Progenitor cell of endocrine pancreas (in vitro differentiated cells): ENCODE measurements at regions not wholly inside any gene's neighbourhood (a gene's known extent, or its start where the extent isn't known, plus 50 kb on each side); places are given as distances from the start of the nearest gene placed in this dataset.
"Not testable (repeated sequence)": the region's sequence is repeated elsewhere in the genome, so short reads cannot be mapped to it uniquely, and the experiment has no call there.

Source experiments
- DNase-seq: peaks from one replicate; pipeline ENCODE4 v3.0.0; 2021; ENCODE audit warnings: low spot score; ENCODE audit not compliant: unreplicated experiment
- H3K27ac Mint-ChIP-seq: 2 replicates; pipeline ENCODE4 v1.8.0; 2021; ENCODE audit warnings: mild to moderate bottlenecking, moderate library complexity, mixed read lengths
- H3K27me3 Mint-ChIP-seq: 2 replicates; pipeline ENCODE4 v1.8.0; 2021; ENCODE audit warnings: mixed read lengths
- H3K36me3 Mint-ChIP-seq: 2 replicates; pipeline ENCODE4 v1.8.0; 2022; ENCODE audit warnings: mixed read lengths; ENCODE audit not compliant: insufficient read depth
- H3K4me1 Mint-ChIP-seq: 2 replicates; pipeline ENCODE4 v1.8.0; 2021; ENCODE audit warnings: low read depth, mixed read lengths
- H3K4me3 Mint-ChIP-seq: 2 replicates; pipeline ENCODE4 v1.8.0; 2021; ENCODE audit warnings: low read depth, mild to moderate bottlenecking, moderate library complexity, mixed read lengths
- H3K9me3 Mint-ChIP-seq: 2 replicates; pipeline ENCODE4 v1.8.0; 2021; ENCODE audit warnings: low read depth, mixed read lengths
- TF ChIP-seq, protein P1 (sequence below): fragments of 200-600 bp; sonication (generic); IDR thresholded peaks from one replicate; pipeline ENCODE4 v1.5.0; 2021; ENCODE audit warnings: antibody characterized with exemption, mild to moderate bottlenecking; ENCODE audit not compliant: unreplicated experiment

DNA sequence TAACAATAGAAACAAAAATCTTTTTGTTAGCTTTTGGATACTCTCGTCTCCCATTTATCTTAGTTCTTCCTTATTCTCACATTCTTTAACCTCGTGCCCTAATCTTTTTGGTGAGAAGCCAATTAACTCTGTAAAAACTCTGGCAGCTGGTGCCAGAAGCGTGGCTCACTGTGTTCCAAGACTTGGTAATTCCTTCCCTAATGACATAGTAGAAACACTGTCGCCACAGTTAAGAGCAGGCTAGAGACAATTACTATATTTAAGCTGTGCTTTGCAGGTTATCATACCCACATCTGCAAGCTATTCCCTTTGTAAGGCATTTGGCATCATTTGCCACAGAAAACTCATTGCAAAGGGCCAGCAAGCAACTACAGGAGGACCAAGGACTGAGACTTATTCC, 160.9 kb upstream of the PIK3R1 start:
- H3K4me3 Mint-ChIP-seq, result no peak overlapping the region
- no peak overlapping the region for H3K27ac Mint-ChIP-seq
- H3K27me3 Mint-ChIP-seq, result no peaks in the 10 kb centered on the region
- TF ChIP-seq, protein P1, sequence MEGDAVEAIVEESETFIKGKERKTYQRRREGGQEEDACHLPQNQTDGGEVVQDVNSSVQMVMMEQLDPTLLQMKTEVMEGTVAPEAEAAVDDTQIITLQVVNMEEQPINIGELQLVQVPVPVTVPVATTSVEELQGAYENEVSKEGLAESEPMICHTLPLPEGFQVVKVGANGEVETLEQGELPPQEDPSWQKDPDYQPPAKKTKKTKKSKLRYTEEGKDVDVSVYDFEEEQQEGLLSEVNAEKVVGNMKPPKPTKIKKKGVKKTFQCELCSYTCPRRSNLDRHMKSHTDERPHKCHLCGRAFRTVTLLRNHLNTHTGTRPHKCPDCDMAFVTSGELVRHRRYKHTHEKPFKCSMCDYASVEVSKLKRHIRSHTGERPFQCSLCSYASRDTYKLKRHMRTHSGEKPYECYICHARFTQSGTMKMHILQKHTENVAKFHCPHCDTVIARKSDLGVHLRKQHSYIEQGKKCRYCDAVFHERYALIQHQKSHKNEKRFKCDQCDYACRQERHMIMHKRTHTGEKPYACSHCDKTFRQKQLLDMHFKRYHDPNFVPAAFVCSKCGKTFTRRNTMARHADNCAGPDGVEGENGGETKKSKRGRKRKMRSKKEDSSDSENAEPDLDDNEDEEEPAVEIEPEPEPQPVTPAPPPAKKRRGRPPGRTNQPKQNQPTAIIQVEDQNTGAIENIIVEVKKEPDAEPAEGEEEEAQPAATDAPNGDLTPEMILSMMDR, result no peak
- no peak for DNase-seq
- peaks cover 20% of the 10 kb centered on the region for H3K9me3 Mint-ChIP-seq
- H3K4me1 Mint-ChIP-seq, result peaks cover 13% of the 10 kb centered on the region
- H3K36me3 Mint-ChIP-seq, result peaks cover 1% of the 10 kb centered on the region

DNA sequence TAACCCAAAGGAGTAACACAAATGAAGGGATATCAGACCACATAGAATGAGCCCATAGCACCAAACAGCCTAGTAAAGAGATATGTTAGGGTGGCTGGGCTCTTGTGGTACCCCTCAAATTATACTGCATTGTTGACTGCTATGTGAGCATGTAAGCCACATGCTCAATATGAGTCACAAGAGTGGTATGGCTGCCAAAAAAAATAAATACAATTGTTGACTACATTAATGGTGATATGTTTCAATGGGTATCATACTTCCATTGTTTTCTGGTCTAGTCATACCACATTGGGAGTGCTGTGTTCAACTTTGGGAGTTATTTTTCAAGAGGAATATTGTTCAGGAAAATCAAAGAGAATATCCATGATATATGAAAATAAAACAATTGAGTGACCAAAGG, 162.4 kb upstream of the PIK3R1 start:
- H3K27me3 Mint-ChIP-seq, result no peaks in the 10 kb centered on the region
- H3K27ac Mint-ChIP-seq, result no peak overlapping the region
- peaks cover 6% of the 10 kb centered on the region for H3K36me3 Mint-ChIP-seq
- no peak overlapping the region for H3K4me3 Mint-ChIP-seq
- TF ChIP-seq, protein P1, result no peak
- peaks cover 13% of the 10 kb centered on the region for H3K4me1 Mint-ChIP-seq
- peaks cover 28% of the 10 kb centered on the region for H3K9me3 Mint-ChIP-seq
- DNase-seq, result no peak

DNA sequence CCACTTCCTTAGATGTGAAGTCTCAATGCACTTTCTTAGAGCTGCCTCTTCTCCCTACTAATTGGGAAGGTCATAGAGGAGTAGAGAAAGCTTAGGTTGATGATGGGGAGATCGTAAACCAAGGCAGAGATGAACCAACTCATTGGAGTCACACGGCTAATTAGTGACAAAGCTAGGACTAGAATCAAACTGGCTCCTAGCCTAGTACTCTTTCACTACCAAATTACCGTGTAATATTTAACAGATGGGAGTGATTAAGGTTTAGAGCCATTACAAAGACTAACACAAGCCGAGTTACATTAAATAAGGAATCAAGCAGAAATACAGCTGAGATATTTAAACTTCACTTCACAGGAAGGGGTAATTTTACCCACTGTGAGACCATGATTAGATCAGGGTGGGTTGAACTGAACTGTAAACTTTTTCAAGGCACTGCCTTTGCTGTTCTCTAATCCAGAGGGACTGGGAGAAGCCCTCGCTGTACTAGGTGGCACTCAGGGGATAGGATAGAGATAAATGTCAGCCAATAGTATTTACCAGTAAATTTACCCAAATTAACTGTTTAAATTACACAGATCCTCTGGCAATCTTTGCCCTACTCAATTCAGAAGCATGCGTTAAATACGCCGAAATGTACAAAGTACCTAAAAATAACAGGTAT, 166.4 kb upstream of the PIK3R1 start:
- H3K36me3 Mint-ChIP-seq, result peaks cover 8% of the 10 kb centered on the region
- H3K4me1 Mint-ChIP-seq, result no peaks in the 10 kb centered on the region
- H3K27ac Mint-ChIP-seq, result no peak overlapping the region
- peaks cover 37% of the 10 kb centered on the region for H3K9me3 Mint-ChIP-seq
- no peaks in the 10 kb centered on the region for H3K27me3 Mint-ChIP-seq
- TF ChIP-seq, protein P1, result no peak
- no peak for DNase-seq
- no peak overlapping the region for H3K4me3 Mint-ChIP-seq

DNA sequence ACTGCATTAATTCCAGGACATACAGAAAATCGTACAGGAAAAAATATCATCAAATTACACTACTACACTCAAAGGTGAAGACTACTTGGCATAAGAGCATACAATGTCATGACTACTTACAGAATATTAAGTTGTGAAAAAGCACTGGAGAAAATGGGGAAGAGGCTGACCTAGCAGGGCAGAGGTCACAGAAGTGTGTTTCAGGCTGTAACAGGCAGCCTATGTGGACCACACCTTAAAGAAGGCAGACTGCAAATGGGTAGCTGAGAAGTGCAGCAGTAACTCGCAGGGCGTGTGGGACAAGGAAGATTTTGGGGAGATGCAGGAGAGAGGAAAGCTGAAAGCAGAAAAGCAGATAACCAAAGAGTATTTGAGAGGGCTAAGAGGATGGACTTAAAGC, 167.0 kb upstream of the PIK3R1 start:
- no peaks in the 10 kb centered on the region for H3K4me1 Mint-ChIP-seq
- DNase-seq, result no peak
- H3K36me3 Mint-ChIP-seq, result peaks cover 8% of the 10 kb centered on the region
- H3K27me3 Mint-ChIP-seq, result no peaks in the 10 kb centered on the region
- TF ChIP-seq, protein P1, result no peak
- peaks cover 37% of the 10 kb centered on the region for H3K9me3 Mint-ChIP-seq
- H3K4me3 Mint-ChIP-seq, result no peak overlapping the region
- H3K27ac Mint-ChIP-seq, result no peak overlapping the region

DNA sequence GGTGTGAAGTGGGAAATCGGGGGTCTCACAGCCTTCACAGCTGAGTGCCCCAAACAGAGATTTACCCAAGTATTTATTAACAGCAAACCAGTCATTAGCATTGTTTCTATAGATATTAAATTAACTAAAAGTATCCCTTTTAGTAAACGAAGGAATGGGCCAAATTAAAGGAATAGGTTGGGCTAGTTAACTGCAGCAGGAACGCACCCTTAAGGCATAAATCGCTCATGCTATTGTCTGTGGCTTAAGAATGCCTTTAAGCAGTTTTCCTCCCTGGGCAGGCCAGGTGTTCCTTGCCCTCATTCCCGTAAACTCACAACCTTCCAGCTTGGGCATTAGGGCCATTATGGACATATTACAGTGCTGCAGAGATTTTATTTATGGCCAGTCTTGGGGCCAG, 167.5 kb upstream of the PIK3R1 start:
- H3K27me3 Mint-ChIP-seq, H3K4me3 Mint-ChIP-seq, H3K27ac Mint-ChIP-seq, DNase-seq, H3K36me3 Mint-ChIP-seq, H3K4me1 Mint-ChIP-seq: not testable (repeated sequence)
- peaks cover 37% of the 10 kb centered on the region for H3K9me3 Mint-ChIP-seq

DNA sequence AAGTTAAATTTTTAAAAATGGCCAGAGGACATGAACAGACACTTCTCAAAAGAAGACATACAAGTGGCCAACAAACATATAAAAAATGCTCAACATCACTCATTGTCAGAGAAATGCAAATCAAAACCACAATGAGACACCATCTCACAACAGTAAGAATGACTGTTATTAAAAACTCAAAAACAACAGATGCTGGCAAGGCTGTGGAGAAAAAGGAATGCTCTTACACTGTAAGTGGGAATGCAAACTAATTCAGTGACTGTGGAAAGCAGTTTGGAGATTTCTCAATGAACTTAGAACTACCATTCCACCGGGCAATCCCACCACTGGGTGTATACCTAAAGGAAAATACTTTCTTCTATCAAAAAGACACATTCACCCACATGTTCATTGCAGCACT, 168.5 kb upstream of the PIK3R1 start:
- Mint-ChIP-seq H3K4me3 (no peak overlapping the region), H3K27me3 (no peaks in the 10 kb centered on the region), H3K27ac (no peak overlapping the region), H3K9me3 (peaks cover 30% of the 10 kb centered on the region), H3K4me1 (no peaks in the 10 kb centered on the region), H3K36me3 (peaks cover 8% of the 10 kb centered on the region)
- TF ChIP-seq, protein P1, result no peak
- DNase-seq, result no peak
